Heart left ventricle (tissue), 13 donors: ENCODE measurements at regions not wholly inside any gene's neighbourhood (a gene's known extent, or its start where the extent isn't known, plus 50 kb on each side); places are given as distances from the start of the nearest gene placed in this dataset.

Experiments
- POLR2A ChIP-seq, 2 donors: fragments of 450-650 bp; IDR thresholded peaks; one replicate each; pipeline ENCODE4 v1.6.1; 2017; ENCODE audit warnings: antibody characterized with exemption in 2 of 2, mild to moderate bottlenecking in 2 of 2, moderate library complexity in 2 of 2
- TF ChIP-seq, protein P1 (sequence below), 12 donors: fragments of 200-600 bp; sonication (generic) in 4 of 12; IDR thresholded peaks; one replicate each; pipeline versions ENCODE4 v1.5.0 to v1.8.0; 2018 to 2022; ENCODE audit warnings: antibody characterized with exemption in 12 of 12, mild to moderate bottlenecking in 5 of 12
- donor health status: ischemic (EF 13 %, LVEDD 7.1; RV severe dilation, severe dysfunction).
- donor health status: DM: no; HTN: yes; CAD: no.
- donor health status: DM: no; HTN: no; CAD: no.
- donor health status: ischemic (EF 25% LVEDD 6.9; RV normal size, moderate dysfunction).
- donor health status: ischemic (EF 25% LVEDD 5.7; RV mildly dilated, moderate dysfunction).
- donor health status: ischemic (EF 35%, LVEDD 5.7; RV mildly dilated, moderate dysfunction).
- donor health status: nonischemic (EF 11% LVEDD 7.7; RV severe dilation, severe dysfunction).
- donor health status: DM: yes; HTN: yes; CAD: no.
- donor health status: PGD.
- donor health status: ischemic (EF 29% LVEDD 5.4; RV normal size, mild dysfunction).
- donor health status: nonischemic (EF 23%, LVEDD 6.1; RV moderate dilation, normal function).

DNA sequence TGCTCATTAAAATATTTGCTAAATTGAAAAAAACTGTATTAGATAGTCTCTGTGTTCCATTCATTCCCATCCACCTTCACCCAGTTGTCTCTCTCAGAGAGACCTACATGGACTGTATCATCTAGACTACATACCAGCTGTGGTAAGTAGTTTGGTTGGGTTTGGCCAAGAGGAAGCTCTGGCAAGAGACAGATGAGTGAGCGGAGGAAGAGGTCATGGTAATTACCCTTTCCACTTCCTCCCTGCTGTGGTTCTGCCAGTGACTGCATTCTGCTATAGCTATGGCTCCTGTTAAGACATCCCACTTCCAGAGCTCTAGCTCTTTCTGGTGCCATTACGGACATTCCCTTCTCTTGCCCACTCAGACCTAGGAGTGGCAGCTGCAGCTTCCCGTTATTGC lies 239.0 kb upstream of the MID1 start:
- TF ChIP-seq POLR2A (IDR thresholded peaks at IDR 0.05): no peak
- TF ChIP-seq, protein P1, sequence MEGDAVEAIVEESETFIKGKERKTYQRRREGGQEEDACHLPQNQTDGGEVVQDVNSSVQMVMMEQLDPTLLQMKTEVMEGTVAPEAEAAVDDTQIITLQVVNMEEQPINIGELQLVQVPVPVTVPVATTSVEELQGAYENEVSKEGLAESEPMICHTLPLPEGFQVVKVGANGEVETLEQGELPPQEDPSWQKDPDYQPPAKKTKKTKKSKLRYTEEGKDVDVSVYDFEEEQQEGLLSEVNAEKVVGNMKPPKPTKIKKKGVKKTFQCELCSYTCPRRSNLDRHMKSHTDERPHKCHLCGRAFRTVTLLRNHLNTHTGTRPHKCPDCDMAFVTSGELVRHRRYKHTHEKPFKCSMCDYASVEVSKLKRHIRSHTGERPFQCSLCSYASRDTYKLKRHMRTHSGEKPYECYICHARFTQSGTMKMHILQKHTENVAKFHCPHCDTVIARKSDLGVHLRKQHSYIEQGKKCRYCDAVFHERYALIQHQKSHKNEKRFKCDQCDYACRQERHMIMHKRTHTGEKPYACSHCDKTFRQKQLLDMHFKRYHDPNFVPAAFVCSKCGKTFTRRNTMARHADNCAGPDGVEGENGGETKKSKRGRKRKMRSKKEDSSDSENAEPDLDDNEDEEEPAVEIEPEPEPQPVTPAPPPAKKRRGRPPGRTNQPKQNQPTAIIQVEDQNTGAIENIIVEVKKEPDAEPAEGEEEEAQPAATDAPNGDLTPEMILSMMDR (IDR thresholded peaks at IDR 0.05): no peak
